GM19043 (cell line): ENCODE measurements at regions not wholly inside any gene's neighbourhood (a gene's known extent, or its start where the extent isn't known, plus 50 kb on each side); places are given as distances from the start of the nearest gene placed in this dataset.

Experiments
- ATAC-seq: cut with Tn5 transposase; IDR thresholded peaks from one replicate; pipeline ENCODE4 v1.9.1; 2021; ENCODE audit warnings: low read depth; ENCODE audit not compliant: unreplicated experiment

- no peak for ATAC-seq
Measured at GRCh38 chr10:85175635-85176034, 847.2 kb downstream of the CCSER2 start.

- no peak for ATAC-seq
Measured at GRCh38 chr10:85177767-85178166, 849.4 kb downstream of the CCSER2 start.

- ATAC-seq: no peak
Measured at GRCh38 chr10:85187047-85187446, 858.7 kb downstream of the CCSER2 start.

GRCh38 chr10:85188770-85189484 lies 860.5 kb downstream of the CCSER2 start:
- ATAC-seq: no peak

GRCh38 chr10:85193796-85194195 lies 865.4 kb downstream of the CCSER2 start:
- ATAC-seq: no peak

- ATAC-seq: no peak
Measured at GRCh38 chr10:85194706-85195105, 866.3 kb downstream of the CCSER2 start.

GRCh38 chr10:85195596-85195995 lies 867.2 kb downstream of the CCSER2 start:
- no peak for ATAC-seq

- no peak for ATAC-seq
Measured at GRCh38 chr10:85204814-85205213, 876.4 kb downstream of the CCSER2 start.

GRCh38 chr10:85212526-85212925 lies 884.1 kb downstream of the CCSER2 start:
- no peak for ATAC-seq

- no peak for ATAC-seq
Measured at GRCh38 chr10:85213493-85213892, 885.1 kb downstream of the CCSER2 start.

GRCh38 chr10:85222300-85222699 lies 893.9 kb downstream of the CCSER2 start:
- ATAC-seq: no peak

GRCh38 chr10:85224366-85224940 lies 896.1 kb downstream of the CCSER2 start:
- no peak for ATAC-seq

- ATAC-seq: no peak
Measured at GRCh38 chr10:85225311-85225710, 896.9 kb downstream of the CCSER2 start.

- no peak for ATAC-seq
Measured at GRCh38 chr10:85226596-85226995, 898.2 kb downstream of the CCSER2 start.

- ATAC-seq: no peak
Measured at GRCh38 chr10:85228726-85229125, 900.3 kb downstream of the CCSER2 start.

- no peak for ATAC-seq
Measured at GRCh38 chr10:85231534-85232270, 903.3 kb downstream of the CCSER2 start.

- ATAC-seq: no peak
Measured at GRCh38 chr10:85235258-85235657, 906.9 kb downstream of the CCSER2 start.

- ATAC-seq: no peak
Measured at GRCh38 chr10:85238676-85239075, 910.3 kb downstream of the CCSER2 start.

GRCh38 chr10:85250304-85250703 lies 921.9 kb downstream of the CCSER2 start:
- ATAC-seq: no peak

- ATAC-seq: no peak
Measured at GRCh38 chr10:85256481-85256880, 928.1 kb downstream of the CCSER2 start.

- ATAC-seq: no peak
Measured at GRCh38 chr10:85259908-85260307, 931.5 kb downstream of the CCSER2 start.

GRCh38 chr10:85262992-85263391 lies 934.6 kb downstream of the CCSER2 start:
- no peak for ATAC-seq
